ENCODE measurements at regions not wholly inside any gene's neighbourhood (a gene's known extent, or its start where the extent isn't known, plus 50 kb on each side); places are given as distances from the start of the nearest gene placed in this dataset.

- no peak for DNase-seq
Measured at GRCh38 chr2:212596276-212596675, 57.7 kb upstream of the ERBB4 start.

GRCh38 chr2:212595036-212595654 is 56.5 kb upstream of the ERBB4 start:
- DNase-seq: no peak

- no peak for DNase-seq
Measured at GRCh38 chr2:212592695-212593094, 54.1 kb upstream of the ERBB4 start.

Data from activated CD4-positive, alpha-beta T cell treated with anti-CD3 and anti-CD28 coated beads for 1 hour (primary cell).